ENCODE measurements at regions not wholly inside any gene's neighbourhood (a gene's known extent, or its start where the extent isn't known, plus 50 kb on each side); places are given as distances from the start of the nearest gene placed in this dataset.

DNA sequence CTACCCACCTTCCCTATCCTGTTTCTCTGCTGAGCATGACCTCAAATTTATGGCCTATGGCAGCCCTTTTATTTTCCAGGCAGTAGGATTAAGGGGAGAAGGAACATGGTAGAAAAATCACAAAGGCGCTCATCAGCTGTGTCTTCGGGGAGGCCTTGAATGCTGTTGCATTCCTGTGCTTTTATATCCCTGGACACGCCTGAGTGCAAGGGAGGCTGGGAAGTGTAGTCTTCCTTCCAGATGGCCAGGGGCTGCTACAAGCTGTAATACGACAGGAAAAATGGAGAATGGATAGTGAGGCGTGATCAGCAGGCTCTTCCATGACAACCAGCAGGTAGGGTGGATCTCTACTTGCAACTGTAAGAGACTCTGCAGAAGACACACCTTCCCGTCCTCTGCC, 210.9 kb upstream of the GGTLC1 start:
- no peak for DNase-seq (ENCODE audit: low read depth in 1 of 2, low spot score in 1 of 2)

DNA sequence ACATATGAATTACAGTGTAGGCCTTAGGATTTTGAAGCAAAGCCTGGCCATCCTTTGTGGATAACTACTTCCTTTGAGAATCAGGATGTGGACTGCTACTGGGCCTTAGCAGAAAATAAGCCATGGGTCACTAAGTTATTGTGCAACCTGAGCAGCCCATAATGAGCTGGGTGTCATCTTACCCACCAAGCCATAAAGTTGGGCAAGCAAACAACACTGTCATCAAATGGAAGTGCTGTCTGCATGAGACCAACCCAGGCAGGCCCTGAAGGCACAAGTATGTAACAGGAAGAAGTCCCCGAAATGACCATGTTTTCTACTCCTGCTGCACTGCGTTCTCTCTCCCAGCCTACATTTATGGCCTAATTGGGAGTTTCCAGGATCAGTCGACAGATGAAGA, 205.6 kb upstream of the GGTLC1 start:
- DNase-seq (ENCODE audit: low read depth in 1 of 2, low spot score in 1 of 2), result no peak

- no peak for DNase-seq (ENCODE audit: low read depth in 1 of 2, low spot score in 1 of 2)
These were observed 202.3 kb upstream of the GGTLC1 start for GRCh38 chr20:24190905-24191304.

DNA sequence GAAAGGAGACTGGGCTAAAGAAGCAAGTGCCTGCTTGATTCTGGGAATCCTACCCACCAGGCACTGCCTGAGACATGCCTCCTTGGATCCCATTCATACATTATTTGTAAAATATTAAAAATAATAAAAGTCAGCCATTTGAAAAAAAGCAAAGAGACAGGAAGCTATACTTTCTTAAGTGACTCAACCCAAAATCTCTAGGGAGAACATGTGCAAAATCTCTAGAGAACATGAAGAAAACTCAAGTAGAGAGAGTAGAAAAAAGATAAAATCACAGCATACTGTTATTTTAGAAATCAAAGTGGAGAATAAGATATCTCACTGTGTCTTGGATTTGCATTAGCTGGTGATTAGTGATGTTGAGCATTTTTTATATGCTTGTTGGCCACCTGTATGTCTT, 197.2 kb upstream of the GGTLC1 start:
- no peak for DNase-seq (ENCODE audit: low read depth in 1 of 2, low spot score in 1 of 2)

GRCh38 chr20:24181151-24181550, 192.6 kb upstream of the GGTLC1 start:
- DNase-seq (ENCODE audit: low read depth in 1 of 2, low spot score in 1 of 2), result no peak

- no peak for DNase-seq (ENCODE audit: low read depth in 1 of 2, low spot score in 1 of 2)
These were observed 180.7 kb upstream of the GGTLC1 start for GRCh38 chr20:24169256-24169655.

DNA sequence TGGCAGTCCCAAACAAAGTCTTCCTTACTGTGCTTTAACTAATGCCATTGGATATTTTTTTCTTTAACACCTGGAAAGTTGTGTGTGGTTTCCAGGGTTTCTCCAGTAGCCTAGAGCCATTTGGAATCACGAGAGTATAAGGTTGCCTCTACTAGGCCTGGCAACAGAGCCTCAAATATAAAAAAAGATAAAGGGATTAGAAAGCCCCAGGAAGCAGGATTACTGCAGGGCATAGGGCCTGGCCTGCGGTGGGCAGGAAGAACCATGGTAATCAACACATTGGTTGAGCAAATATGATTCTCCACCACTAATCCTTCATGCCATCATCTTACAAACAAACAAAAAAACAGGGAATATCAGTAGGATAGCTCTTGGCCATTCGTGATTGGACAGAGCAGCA, 177.8 kb upstream of the GGTLC1 start:
- DNase-seq (ENCODE audit: low read depth in 1 of 2, low spot score in 1 of 2), result no peak

DNA sequence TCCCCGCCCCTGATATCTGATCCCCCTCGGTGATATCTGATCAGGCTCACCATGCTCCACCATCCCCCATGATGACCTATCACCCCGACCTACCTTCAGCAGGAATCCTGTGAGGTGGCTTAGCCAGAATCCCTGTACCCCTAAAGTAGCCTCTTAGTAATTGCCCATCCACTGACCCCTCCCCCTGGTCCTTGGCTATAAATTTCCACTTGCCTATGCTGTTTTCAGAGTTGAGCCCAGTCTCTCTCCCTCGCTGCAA, 177.5 kb upstream of the GGTLC1 start:
- DNase-seq (ENCODE audit: low read depth in 1 of 2, low spot score in 1 of 2), result no peak

DNA sequence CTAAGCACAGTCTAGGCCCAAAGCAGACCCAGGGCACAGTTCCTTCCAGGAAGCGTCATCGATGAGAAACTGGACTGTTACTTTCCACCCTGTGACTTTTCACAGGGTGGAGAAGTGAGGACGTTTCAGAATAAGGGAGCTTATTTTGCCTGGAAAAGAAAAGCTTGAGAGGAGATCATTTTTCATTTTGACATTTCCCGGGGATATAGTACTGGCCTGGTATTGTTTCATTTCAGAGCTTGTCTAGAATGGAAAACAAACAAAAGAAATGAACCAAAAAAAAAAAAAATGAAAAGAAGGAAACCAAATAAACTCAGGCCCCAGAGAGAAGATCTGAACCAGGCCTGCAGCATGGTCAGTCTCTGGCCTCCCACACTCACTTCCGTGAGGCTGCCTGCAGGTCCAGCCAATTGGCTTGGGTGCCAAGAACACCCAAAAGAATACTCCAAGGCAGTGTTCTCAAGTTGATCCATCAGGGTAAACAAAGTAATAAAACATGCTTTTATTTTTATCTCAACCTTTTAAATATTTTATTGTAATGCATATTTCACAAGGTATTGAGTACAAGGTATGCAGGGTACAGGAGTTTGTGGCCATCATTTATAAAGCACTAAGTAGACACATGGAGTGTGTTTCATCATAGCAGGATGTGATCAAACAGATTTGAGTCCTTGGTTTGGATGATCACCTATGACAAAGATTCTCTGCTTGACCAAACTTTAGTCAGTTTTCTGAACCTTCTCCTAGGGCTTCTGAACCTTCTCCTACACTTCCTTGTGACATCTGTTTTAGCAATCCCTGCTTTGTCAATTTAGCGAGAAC, 176.9 kb upstream of the GGTLC1 start:
- DNase-seq (ENCODE audit: low read depth in 1 of 2, low spot score in 1 of 2), result no peak

DNA sequence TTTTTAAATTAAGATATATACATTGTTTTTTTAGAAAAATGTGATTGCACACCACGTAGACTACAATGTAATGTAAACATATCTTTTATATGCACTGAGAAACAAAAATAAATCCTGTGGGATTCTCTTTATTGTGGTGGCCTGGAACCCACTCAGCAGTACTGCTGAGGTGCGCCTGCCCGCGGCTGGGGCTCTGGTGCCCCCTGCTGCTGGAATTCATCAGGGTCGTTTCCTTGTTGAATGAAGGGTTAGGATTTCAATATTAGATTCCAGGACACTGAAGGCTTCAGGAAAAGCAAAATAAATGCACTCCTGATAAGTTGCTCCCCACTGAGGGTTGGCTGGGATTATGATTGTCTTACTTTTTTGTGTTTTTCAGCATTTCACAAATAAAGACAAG, 175.8 kb upstream of the GGTLC1 start:
- DNase-seq (ENCODE audit: low read depth in 1 of 2, low spot score in 1 of 2), result peak in 1 of 2 donors; percentile 22

DNA sequence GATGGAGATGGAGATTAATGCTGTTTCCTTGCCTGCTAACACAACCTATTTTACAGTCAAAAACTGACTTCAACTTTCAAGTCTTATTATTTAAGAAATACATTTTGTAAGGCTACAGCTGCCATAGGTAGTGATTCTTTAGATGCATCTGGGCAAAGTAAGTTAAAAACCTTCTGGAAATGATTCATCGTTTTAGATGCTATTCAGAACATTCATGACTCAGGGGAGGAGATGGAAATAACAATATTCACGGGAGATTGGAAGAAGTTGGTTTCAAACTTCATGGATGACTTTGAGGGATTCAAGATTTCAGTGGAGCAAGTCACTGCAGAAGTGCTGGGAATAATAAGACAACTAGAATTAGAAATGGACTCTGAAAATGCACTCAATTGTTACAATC, 174.9 kb upstream of the GGTLC1 start:
- DNase-seq (ENCODE audit: low read depth in 1 of 2, low spot score in 1 of 2), result no peak

DNA sequence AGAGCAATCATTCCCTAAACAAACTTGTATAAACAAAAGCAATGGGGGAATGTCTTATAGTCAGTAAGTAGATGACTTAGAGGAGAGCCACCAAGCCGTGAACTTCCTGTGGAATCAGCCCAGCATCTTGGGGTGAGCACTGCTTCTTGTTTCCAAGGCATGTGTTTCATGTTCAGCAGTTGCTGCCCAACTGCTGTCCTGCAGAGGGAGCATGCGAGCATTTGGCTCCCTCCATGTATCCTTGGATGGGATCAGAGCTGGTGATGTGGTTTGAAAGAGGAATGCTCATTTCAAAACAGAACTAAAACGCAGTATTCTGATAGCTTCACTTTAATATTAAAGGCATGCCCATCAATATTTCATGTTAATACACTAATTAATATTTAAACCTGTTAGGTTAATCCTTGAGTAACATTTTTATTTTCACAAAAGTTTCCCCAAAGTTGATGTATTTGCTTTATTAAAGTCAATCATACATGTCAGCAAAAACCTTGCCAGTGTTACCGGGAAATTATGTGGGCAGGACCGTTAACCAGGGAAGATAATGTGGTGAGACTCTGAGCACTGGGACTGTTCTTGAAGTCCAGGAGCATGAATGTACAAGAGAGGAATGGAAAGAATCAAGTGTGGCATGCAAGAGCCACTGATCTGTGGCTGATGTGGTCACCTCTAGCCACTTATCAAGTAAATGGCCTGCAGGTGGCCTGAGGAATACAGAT, 172.1 kb upstream of the GGTLC1 start:
- DNase-seq (ENCODE audit: low read depth in 1 of 2, low spot score in 1 of 2), result no peak

GRCh38 chr20:24158281-24158680, 169.7 kb upstream of the GGTLC1 start:
- no peak for DNase-seq (ENCODE audit: low read depth in 1 of 2, low spot score in 1 of 2)

DNA sequence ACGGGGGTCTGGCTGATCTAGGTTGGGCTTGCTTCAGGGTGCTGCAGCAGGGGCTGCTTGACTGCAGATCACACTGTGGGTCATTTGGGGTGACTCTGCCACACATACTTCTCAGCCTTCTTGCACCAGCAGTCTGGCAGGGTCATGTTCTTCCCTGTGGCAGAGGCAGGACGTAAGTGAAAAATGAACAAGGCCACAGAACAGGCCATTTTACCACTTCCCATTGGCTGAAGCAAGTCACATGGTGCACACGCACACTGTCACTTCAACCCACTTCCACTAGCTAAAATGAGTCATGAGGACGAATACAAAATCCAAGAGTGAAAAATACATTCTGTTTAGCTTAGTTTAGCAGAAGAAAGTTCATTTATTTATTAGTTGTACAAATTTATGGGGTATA, 168.6 kb upstream of the GGTLC1 start:
- no peak for DNase-seq (ENCODE audit: low read depth in 1 of 2, low spot score in 1 of 2)

DNA sequence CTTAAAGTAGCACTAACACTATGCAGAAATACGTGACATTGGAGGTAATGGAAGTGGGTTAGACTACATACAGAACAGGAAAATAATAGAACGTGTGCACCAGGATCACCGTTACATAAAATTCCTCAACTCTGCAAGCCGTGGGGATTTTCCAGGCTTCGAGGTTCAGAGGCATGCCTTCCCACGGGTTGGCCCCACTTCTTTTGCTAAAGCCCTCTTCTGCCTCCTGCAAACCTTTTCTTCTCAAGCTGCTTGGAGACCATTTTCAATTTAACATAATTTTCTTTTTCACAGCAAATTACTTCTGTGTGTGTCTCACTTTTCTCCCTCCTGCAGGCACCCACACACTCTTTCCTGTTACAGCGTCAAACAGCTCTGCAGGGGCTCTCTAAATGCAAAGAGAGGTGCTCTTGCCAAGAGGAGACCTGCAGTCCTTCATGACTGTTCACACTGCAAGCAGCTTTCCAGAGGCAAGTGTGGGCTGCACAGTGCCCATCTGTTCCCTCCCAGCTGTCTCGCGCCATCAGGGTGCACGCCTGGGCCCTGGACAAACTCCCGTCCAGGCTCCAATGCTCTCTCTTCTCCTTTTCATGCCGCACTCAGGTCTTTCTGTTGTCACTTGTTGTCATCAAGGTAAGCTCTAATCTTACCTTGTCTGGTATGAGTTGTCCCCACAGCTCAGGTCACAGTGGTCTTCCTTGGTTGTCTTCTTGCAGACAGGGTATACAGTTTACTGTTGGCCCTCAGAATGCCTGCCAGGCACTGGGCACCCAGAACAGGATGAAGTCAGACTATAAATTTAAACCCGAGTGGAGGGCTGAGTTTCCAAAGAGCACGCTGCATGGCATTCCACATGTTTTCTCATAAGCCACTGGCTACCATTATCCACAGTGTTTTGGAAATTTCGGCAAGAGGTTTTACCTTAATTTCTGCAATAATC, 164.8 kb upstream of the GGTLC1 start:
- no peak for DNase-seq (ENCODE audit: low read depth in 1 of 2, low spot score in 1 of 2)

- no peak for DNase-seq (ENCODE audit: low read depth in 1 of 2, low spot score in 1 of 2)
These were observed 163.2 kb upstream of the GGTLC1 start for GRCh38 chr20:24151621-24152294.

GRCh38 chr20:24150406-24150805, 161.8 kb upstream of the GGTLC1 start:
- DNase-seq (ENCODE audit: low read depth in 1 of 2, low spot score in 1 of 2), result no peak

- DNase-seq (ENCODE audit: low read depth in 1 of 2, low spot score in 1 of 2), result no peak
These were observed 161.3 kb upstream of the GGTLC1 start for GRCh38 chr20:24149881-24150307.

DNA sequence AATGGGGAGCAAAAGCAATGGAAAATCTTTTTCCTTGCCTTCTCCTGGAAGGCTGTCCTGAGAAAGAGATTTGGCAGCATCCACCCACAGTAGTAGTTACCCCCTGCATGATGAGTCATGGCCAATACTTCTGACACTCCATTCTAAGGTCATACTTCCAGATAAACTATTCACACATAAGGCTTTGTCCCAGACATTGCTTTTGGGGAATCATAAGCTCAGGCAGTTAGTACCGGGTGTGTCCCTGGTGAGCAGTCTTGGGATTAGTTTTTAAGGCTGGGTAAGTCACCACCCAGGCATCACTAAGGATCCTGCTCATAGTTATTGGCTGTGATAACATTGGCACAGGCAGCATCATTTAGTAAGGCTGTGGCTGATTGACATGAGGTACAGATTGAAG, 160.6 kb upstream of the GGTLC1 start:
- no peak for DNase-seq (ENCODE audit: low read depth in 1 of 2, low spot score in 1 of 2)

GRCh38 chr20:24148372-24148771, 159.8 kb upstream of the GGTLC1 start:
- no peak for DNase-seq (ENCODE audit: low read depth in 1 of 2, low spot score in 1 of 2)

DNA sequence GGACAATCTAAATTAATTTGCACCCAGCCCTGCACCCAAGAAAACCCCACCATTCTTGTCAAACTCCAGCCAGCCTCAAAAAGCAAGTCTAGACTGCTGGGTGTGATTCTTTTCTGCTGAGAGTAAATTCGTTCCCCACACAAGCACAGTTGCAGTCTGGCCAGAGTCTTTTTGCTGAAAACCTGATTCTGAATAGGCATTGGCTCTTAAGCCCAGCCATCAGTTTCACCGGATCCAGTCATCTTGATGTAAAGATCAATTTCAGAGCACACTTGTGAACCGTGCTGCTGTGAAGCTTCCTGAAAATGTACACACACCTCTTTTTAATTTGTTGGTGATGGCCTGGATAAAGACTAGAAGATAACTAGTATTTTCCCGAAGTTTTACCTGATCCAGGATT, 159.4 kb upstream of the GGTLC1 start:
- DNase-seq (ENCODE audit: low read depth in 1 of 2, low spot score in 1 of 2), result no peak

All from stimulated activated CD4-positive, alpha-beta T cell treated with anti-CD3 and anti-CD28 coated beads, Interleukin-15, amount 100 ng/mL, for 1 hour (primary cell).